ENCODE measurements at regions not wholly inside any gene's neighbourhood (a gene's known extent, or its start where the extent isn't known, plus 50 kb on each side); places are given as distances from the start of the nearest gene placed in this dataset.

DNA sequence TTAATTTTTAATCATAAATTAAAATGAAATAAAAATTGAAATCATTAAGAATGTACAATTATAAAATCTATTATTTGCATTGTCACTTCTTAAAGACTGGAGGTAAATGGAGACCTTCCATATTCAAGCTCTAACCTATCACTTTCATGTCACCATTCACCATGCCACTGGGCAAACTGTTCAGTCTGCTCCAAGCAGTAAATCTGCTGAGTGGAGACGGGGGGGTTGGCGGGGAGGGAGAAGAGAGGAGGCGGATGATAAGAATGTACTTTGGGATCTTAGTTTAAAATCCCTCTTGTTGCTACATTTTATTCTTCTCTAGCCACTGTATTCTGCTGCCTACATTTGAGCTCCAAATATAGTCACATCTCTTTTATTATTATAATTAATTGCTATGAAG lies 365.9 kb upstream of the NFIA start:
- H3K4me3 ChIP-seq (ENCODE audit: low read depth in 1 of 2, low read length in 2 of 2): no peak overlapping the region
- H3K27ac ChIP-seq (ENCODE audit: low read depth in 2 of 2, low read length in 1 of 2): no peak overlapping the region
- no peaks in the 10 kb centered on the region for H3K4me1 ChIP-seq (ENCODE audit: control insufficient read depth in 2 of 2, insufficient read depth in 2 of 2, low read length in 1 of 2)
- no peaks in the 10 kb centered on the region for H3K27me3 ChIP-seq (ENCODE audit: control insufficient read depth in 1 of 2, insufficient read depth in 2 of 2, low read length in 2 of 2)
- no peaks in the 10 kb centered on the region for H3K36me3 ChIP-seq (ENCODE audit: control insufficient read depth in 2 of 2, insufficient read depth in 2 of 2, low read length in 1 of 2)
- 77% methylated on average over 3 of the region's 3 CpGs for WGBS, 2 donors
- no peaks in the 10 kb centered on the region for H3K9me3 ChIP-seq (ENCODE audit: control insufficient read depth in 2 of 2, insufficient read depth in 1 of 2, low read depth in 1 of 2, low read length in 1 of 2)

- no peaks in the 10 kb centered on the region for H3K36me3 ChIP-seq (ENCODE audit: control insufficient read depth in 2 of 2, insufficient read depth in 2 of 2, low read length in 1 of 2)
- H3K4me1 ChIP-seq (ENCODE audit: control insufficient read depth in 2 of 2, insufficient read depth in 2 of 2, low read length in 1 of 2): no peaks in the 10 kb centered on the region
- no peaks in the 10 kb centered on the region for H3K27me3 ChIP-seq (ENCODE audit: control insufficient read depth in 1 of 2, insufficient read depth in 2 of 2, low read length in 2 of 2)
- no peak overlapping the region for H3K4me3 ChIP-seq (ENCODE audit: low read depth in 1 of 2, low read length in 2 of 2)
- H3K27ac ChIP-seq (ENCODE audit: low read depth in 2 of 2, low read length in 1 of 2): no peak overlapping the region
- H3K9me3 ChIP-seq (ENCODE audit: control insufficient read depth in 2 of 2, insufficient read depth in 1 of 2, low read depth in 1 of 2, low read length in 1 of 2): no peaks in the 10 kb centered on the region
These were observed 366.4 kb upstream of the NFIA start for GRCh38 chr1:60715970-60716369.

DNA sequence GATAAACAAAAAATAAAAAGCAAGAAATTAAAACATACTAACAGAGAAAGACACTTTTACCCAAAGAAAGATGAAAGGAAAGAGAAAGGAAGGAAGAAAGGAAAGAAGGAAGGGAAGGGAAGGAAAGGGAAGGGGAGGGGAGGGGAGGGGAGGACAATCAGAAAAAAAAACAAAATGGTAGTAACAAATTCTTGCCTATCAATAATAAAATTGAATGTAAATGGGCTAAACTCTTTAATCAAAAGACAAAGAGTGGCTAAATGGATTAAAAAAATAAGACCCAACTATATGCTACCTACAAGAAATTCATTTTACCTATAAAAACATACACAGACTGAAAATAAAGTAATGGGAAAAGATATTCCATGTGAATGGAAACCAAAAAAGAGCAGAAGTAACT lies 372.9 kb upstream of the NFIA start:
- H3K4me1 ChIP-seq (ENCODE audit: control insufficient read depth in 2 of 2, insufficient read depth in 2 of 2, low read length in 1 of 2): no peaks in the 10 kb centered on the region
- H3K4me3 ChIP-seq (ENCODE audit: low read depth in 1 of 2, low read length in 2 of 2): no peak overlapping the region
- no peaks in the 10 kb centered on the region for H3K9me3 ChIP-seq (ENCODE audit: control insufficient read depth in 2 of 2, insufficient read depth in 1 of 2, low read depth in 1 of 2, low read length in 1 of 2)

GRCh38 chr1:60705026-60705425 lies 377.3 kb upstream of the NFIA start:
- Histone ChIP-seq H3K9me3 (ENCODE audit: control insufficient read depth in 2 of 2, insufficient read depth in 1 of 2, low read depth in 1 of 2, low read length in 1 of 2) (no peaks in the 10 kb centered on the region), H3K27ac (ENCODE audit: low read depth in 2 of 2, low read length in 1 of 2) (no peak overlapping the region), H3K4me3 (ENCODE audit: low read depth in 1 of 2, low read length in 2 of 2) (no peak overlapping the region), H3K27me3 (ENCODE audit: control insufficient read depth in 1 of 2, insufficient read depth in 2 of 2, low read length in 2 of 2) (no peaks in the 10 kb centered on the region), H3K4me1 (ENCODE audit: control insufficient read depth in 2 of 2, insufficient read depth in 2 of 2, low read length in 1 of 2) (no peaks in the 10 kb centered on the region), H3K36me3 (ENCODE audit: control insufficient read depth in 2 of 2, insufficient read depth in 2 of 2, low read length in 1 of 2) (no peaks in the 10 kb centered on the region)
- WGBS, 2 donors: 37 to 79% methylated on average over 2 of the region's 2 CpGs

More for the DNA sequence above, 372.9 kb upstream of the NFIA start:
- H3K27ac ChIP-seq (ENCODE audit: low read depth in 2 of 2, low read length in 1 of 2): no peak overlapping the region
- no peaks in the 10 kb centered on the region for H3K27me3 ChIP-seq (ENCODE audit: control insufficient read depth in 1 of 2, insufficient read depth in 2 of 2, low read length in 2 of 2)
- H3K36me3 ChIP-seq (ENCODE audit: control insufficient read depth in 2 of 2, insufficient read depth in 2 of 2, low read length in 1 of 2): no peaks in the 10 kb centered on the region

GRCh38 chr1:60703155-60703554 lies 379.2 kb upstream of the NFIA start:
- H3K36me3 ChIP-seq (ENCODE audit: control insufficient read depth in 2 of 2, insufficient read depth in 2 of 2, low read length in 1 of 2): no peaks in the 10 kb centered on the region
- no peak overlapping the region for H3K4me3 ChIP-seq (ENCODE audit: low read depth in 1 of 2, low read length in 2 of 2)
- H3K9me3 ChIP-seq (ENCODE audit: control insufficient read depth in 2 of 2, insufficient read depth in 1 of 2, low read depth in 1 of 2, low read length in 1 of 2): no peaks in the 10 kb centered on the region

GRCh38 chr1:60699325-60699724 lies 383.0 kb upstream of the NFIA start:
- H3K4me3 ChIP-seq (ENCODE audit: low read depth in 1 of 2, low read length in 2 of 2): no peak overlapping the region
- no peaks in the 10 kb centered on the region for H3K36me3 ChIP-seq (ENCODE audit: control insufficient read depth in 2 of 2, insufficient read depth in 2 of 2, low read length in 1 of 2)
- no peaks in the 10 kb centered on the region for H3K4me1 ChIP-seq (ENCODE audit: control insufficient read depth in 2 of 2, insufficient read depth in 2 of 2, low read length in 1 of 2)
- H3K27me3 ChIP-seq (ENCODE audit: control insufficient read depth in 1 of 2, insufficient read depth in 2 of 2, low read length in 2 of 2): no peaks in the 10 kb centered on the region
- WGBS, 2 donors: 54 to 60% methylated on average over 3 of the region's 3 CpGs
- no peaks in the 10 kb centered on the region for H3K9me3 ChIP-seq (ENCODE audit: control insufficient read depth in 2 of 2, insufficient read depth in 1 of 2, low read depth in 1 of 2, low read length in 1 of 2)
- H3K27ac ChIP-seq (ENCODE audit: low read depth in 2 of 2, low read length in 1 of 2): no peak overlapping the region

More at GRCh38 chr1:60703155-60703554, 379.2 kb upstream of the NFIA start:
- H3K27ac ChIP-seq (ENCODE audit: low read depth in 2 of 2, low read length in 1 of 2): no peak overlapping the region
- H3K27me3 ChIP-seq (ENCODE audit: control insufficient read depth in 1 of 2, insufficient read depth in 2 of 2, low read length in 2 of 2): no peaks in the 10 kb centered on the region
- no peaks in the 10 kb centered on the region for H3K4me1 ChIP-seq (ENCODE audit: control insufficient read depth in 2 of 2, insufficient read depth in 2 of 2, low read length in 1 of 2)

DNA sequence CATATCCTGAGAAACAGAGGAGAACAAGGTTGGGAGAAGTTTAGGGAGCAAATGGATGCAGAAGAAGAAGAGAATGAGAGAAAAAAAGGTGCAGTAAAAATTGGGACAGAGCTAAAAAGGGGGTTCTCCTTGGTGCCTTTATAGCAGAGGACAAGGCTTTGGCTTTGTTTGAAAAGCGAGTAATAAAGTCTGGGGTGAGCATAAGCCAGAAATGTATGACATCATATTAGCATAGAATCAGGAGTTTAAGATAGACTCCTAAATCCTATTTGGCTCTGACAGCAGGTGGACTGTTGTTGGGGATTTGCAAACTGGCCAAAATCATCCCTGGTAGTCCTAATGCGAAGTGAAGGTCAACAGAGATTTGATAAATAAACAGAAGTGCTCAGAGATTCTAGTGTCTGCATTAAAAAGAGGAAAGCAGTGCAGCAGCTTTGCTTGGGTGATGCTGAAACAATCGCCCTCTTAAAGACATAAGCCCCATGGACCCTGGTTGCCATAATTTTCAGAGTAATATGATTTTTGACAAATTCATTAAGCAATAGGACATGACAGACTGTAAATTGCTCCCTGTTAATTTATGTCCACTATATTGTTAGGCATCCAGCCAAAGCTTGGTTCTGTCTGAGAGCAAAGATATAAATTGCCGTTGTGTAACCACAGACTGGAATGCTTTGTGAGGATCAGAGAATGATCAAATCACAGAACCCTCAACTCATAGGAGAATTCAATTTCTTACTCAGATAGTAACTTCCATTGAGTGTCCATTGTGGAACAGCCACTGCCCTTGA lies 385.0 kb upstream of the NFIA start:
- no peaks in the 10 kb centered on the region for H3K4me1 ChIP-seq (ENCODE audit: control insufficient read depth in 2 of 2, insufficient read depth in 2 of 2, low read length in 1 of 2)
- H3K27me3 ChIP-seq (ENCODE audit: control insufficient read depth in 1 of 2, insufficient read depth in 2 of 2, low read length in 2 of 2): no peaks in the 10 kb centered on the region
- H3K9me3 ChIP-seq (ENCODE audit: control insufficient read depth in 2 of 2, insufficient read depth in 1 of 2, low read depth in 1 of 2, low read length in 1 of 2): no peaks in the 10 kb centered on the region
- H3K4me3 ChIP-seq (ENCODE audit: low read depth in 1 of 2, low read length in 2 of 2): no peak overlapping the region
- H3K27ac ChIP-seq (ENCODE audit: low read depth in 2 of 2, low read length in 1 of 2): no peak overlapping the region
- WGBS, 2 donors: 38 to 50% methylated on average over 4 of the region's 4 CpGs
- H3K36me3 ChIP-seq (ENCODE audit: control insufficient read depth in 2 of 2, insufficient read depth in 2 of 2, low read length in 1 of 2): no peaks in the 10 kb centered on the region

GRCh38 chr1:60696512-60696911 lies 385.8 kb upstream of the NFIA start:
- Histone ChIP-seq H3K27me3 (ENCODE audit: control insufficient read depth in 1 of 2, insufficient read depth in 2 of 2, low read length in 2 of 2) (no peaks in the 10 kb centered on the region), H3K9me3 (ENCODE audit: control insufficient read depth in 2 of 2, insufficient read depth in 1 of 2, low read depth in 1 of 2, low read length in 1 of 2) (no peaks in the 10 kb centered on the region), H3K4me1 (ENCODE audit: control insufficient read depth in 2 of 2, insufficient read depth in 2 of 2, low read length in 1 of 2) (no peaks in the 10 kb centered on the region), H3K36me3 (ENCODE audit: control insufficient read depth in 2 of 2, insufficient read depth in 2 of 2, low read length in 1 of 2) (no peaks in the 10 kb centered on the region), H3K4me3 (ENCODE audit: low read depth in 1 of 2, low read length in 2 of 2) (no peak overlapping the region), H3K27ac (ENCODE audit: low read depth in 2 of 2, low read length in 1 of 2) (no peak overlapping the region)
- 47 to 50% methylated on average over 1 of the region's 1 CpG for WGBS, 2 donors

DNA sequence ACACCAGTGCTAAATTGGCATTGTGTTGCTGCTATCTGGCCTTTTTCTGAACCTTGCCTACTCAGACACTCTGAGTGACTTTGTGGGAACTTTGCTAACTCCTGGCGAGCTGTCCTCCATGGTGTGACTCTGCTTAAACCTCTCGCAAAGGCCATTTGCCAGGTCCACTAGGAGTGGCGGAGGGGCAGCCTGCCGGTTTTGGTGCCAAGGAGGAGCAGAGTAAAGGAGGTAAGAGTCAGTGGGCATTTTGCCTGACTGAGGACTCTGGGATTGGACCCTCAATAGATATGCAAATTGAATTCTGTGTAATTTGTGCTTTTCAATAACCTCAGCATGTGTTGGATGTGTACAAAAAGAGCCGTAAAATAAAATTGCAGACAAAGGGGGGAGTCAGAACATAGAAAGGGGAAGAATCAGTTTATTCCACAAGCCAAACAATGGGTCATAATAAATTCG lies 386.6 kb upstream of the NFIA start:
- WGBS, 2 donors: 83 to 84% methylated on average over 6 of the region's 6 CpGs
- no peak overlapping the region for H3K27ac ChIP-seq (ENCODE audit: low read depth in 2 of 2, low read length in 1 of 2)
- no peaks in the 10 kb centered on the region for H3K4me1 ChIP-seq (ENCODE audit: control insufficient read depth in 2 of 2, insufficient read depth in 2 of 2, low read length in 1 of 2)
- no peak overlapping the region for H3K4me3 ChIP-seq (ENCODE audit: low read depth in 1 of 2, low read length in 2 of 2)
- H3K36me3 ChIP-seq (ENCODE audit: control insufficient read depth in 2 of 2, insufficient read depth in 2 of 2, low read length in 1 of 2): no peaks in the 10 kb centered on the region
- H3K9me3 ChIP-seq (ENCODE audit: control insufficient read depth in 2 of 2, insufficient read depth in 1 of 2, low read depth in 1 of 2, low read length in 1 of 2): no peaks in the 10 kb centered on the region
- no peaks in the 10 kb centered on the region for H3K27me3 ChIP-seq (ENCODE audit: control insufficient read depth in 1 of 2, insufficient read depth in 2 of 2, low read length in 2 of 2)

- WGBS, 2 donors: 81 to 82% methylated on average over 4 of the region's 4 CpGs
- no peaks in the 10 kb centered on the region for H3K9me3 ChIP-seq (ENCODE audit: control insufficient read depth in 2 of 2, insufficient read depth in 1 of 2, low read depth in 1 of 2, low read length in 1 of 2)
- H3K4me3 ChIP-seq (ENCODE audit: low read depth in 1 of 2, low read length in 2 of 2): no peak overlapping the region
- H3K27me3 ChIP-seq (ENCODE audit: control insufficient read depth in 1 of 2, insufficient read depth in 2 of 2, low read length in 2 of 2): no peaks in the 10 kb centered on the region
- H3K27ac ChIP-seq (ENCODE audit: low read depth in 2 of 2, low read length in 1 of 2): no peak overlapping the region
- no peaks in the 10 kb centered on the region for H3K4me1 ChIP-seq (ENCODE audit: control insufficient read depth in 2 of 2, insufficient read depth in 2 of 2, low read length in 1 of 2)
- H3K36me3 ChIP-seq (ENCODE audit: control insufficient read depth in 2 of 2, insufficient read depth in 2 of 2, low read length in 1 of 2): no peaks in the 10 kb centered on the region
These were observed 387.4 kb upstream of the NFIA start for GRCh38 chr1:60694980-60695379.
